ENCODE measurements at regions not wholly inside any gene's neighbourhood (a gene's known extent, or its start where the extent isn't known, plus 50 kb on each side); places are given as distances from the start of the nearest gene placed in this dataset.

- TF ChIP-seq CTCF (IDR thresholded peaks at IDR 0.05) (no peak), POLR2A (IDR thresholded peaks at IDR 0.05) (no peak)
Observed at GRCh38 chr18:24835751-24836150, 375.3 kb downstream of the HRH4 start.

Data from uterus (tissue), 2 donors.